ENCODE measurements at regions not wholly inside any gene's neighbourhood (a gene's known extent, or its start where the extent isn't known, plus 50 kb on each side); places are given as distances from the start of the nearest gene placed in this dataset.

- TF ChIP-seq SP1 (IDR thresholded peaks at IDR 0.05) (no peak), BHLHE40 (IDR thresholded peaks at IDR 0.05; ENCODE audit: borderline replicate concordance) (no peak)
These were observed 61.7 kb upstream of the POU3F4 start for GRCh38 chrX:83446355-83446754.
